CD4-positive, CD25-positive, alpha-beta regulatory T cell (primary cell): ENCODE measurements at regions not wholly inside any gene's neighbourhood (a gene's known extent, or its start where the extent isn't known, plus 50 kb on each side); places are given as distances from the start of the nearest gene placed in this dataset.

Experiments used
- ATAC-seq, 2 donors: fragments of 150-1000 bp; cut with Tn5 transposase; one replicate each; pipeline ENCODE4 v1.10.0; 2021; ENCODE audit warnings: low read depth in 2 of 2, moderate number of reproducible peaks in 2 of 2, moderate library complexity in 1 of 2
- DNase-seq, 3 donors: peaks; one replicate each; pipeline versions ENCODE4 v3.0.0 to v3.0.0-alpha.2; 2012 to 2022; ENCODE audit warnings: mixed read lengths in 1 of 3
- H3K27ac ChIP-seq: one replicate; pipeline ENCODE4 v1.7.0; 2013; ENCODE audit warnings: mild to moderate bottlenecking, low read length; ENCODE audit not compliant: insufficient read depth, poor library complexity, severe bottlenecking
- H3K27me3 ChIP-seq: one replicate; pipeline ENCODE4 v1.7.0; 2013; ENCODE audit warnings: low read length; ENCODE audit not compliant: control insufficient read depth, insufficient read depth
- H3K36me3 ChIP-seq: one replicate; pipeline ENCODE4 v1.7.0; 2013; ENCODE audit warnings: mild to moderate bottlenecking, low read length, moderate library complexity; ENCODE audit not compliant: control insufficient read depth, insufficient read depth
- H3K4me1 ChIP-seq: 2 replicates; pipeline ENCODE4 v1.7.0; 2013; ENCODE audit warnings: mild to moderate bottlenecking, low read length; ENCODE audit not compliant: insufficient read depth, control insufficient read depth, poor library complexity, severe bottlenecking
- H3K4me3 ChIP-seq: one replicate; pipeline ENCODE4 v1.7.0; 2013; ENCODE audit warnings: low read depth, mild to moderate bottlenecking, low read length, moderate library complexity
- H3K9me3 ChIP-seq, 2 experiments: 1 replicate in 1 of 2; 2 replicates in 1 of 2; pipeline ENCODE4 v1.7.0; 2013; ENCODE audit warnings: low read length in 2 of 2, mild to moderate bottlenecking in 1 of 2, moderate library complexity in 1 of 2; ENCODE audit not compliant: control insufficient read depth in 2 of 2
- H3K27ac Mint-ChIP-seq, 3 donors: one replicate each; pipeline ENCODE4 v1.8.0; 2020 to 2022; ENCODE audit warnings: mild to moderate bottlenecking in 3 of 3, mixed read lengths in 3 of 3, moderate library complexity in 2 of 3
- H3K27me3 Mint-ChIP-seq: one replicate; pipeline ENCODE4 v1.8.0; 2022; ENCODE audit warnings: mild to moderate bottlenecking, mixed read lengths
- H3K36me3 Mint-ChIP-seq: one replicate; pipeline ENCODE4 v1.8.0; 2020; ENCODE audit warnings: mixed read lengths
- H3K4me1 Mint-ChIP-seq, 4 donors: one replicate each; pipeline ENCODE4 v1.8.0; 2020 to 2022; ENCODE audit warnings: mixed read lengths in 4 of 4, mild to moderate bottlenecking in 1 of 4
- H3K4me3 Mint-ChIP-seq, 4 donors: one replicate each; pipeline ENCODE4 v1.8.0; 2020 to 2022; ENCODE audit warnings: mild to moderate bottlenecking in 4 of 4, mixed read lengths in 4 of 4, moderate library complexity in 3 of 4
- H3K9me3 Mint-ChIP-seq, 7 donors: one replicate each; pipeline ENCODE4 v1.8.0; 2020 to 2022; ENCODE audit warnings: mixed read lengths in 7 of 7, mild to moderate bottlenecking in 3 of 7, moderate library complexity in 2 of 7

DNA sequence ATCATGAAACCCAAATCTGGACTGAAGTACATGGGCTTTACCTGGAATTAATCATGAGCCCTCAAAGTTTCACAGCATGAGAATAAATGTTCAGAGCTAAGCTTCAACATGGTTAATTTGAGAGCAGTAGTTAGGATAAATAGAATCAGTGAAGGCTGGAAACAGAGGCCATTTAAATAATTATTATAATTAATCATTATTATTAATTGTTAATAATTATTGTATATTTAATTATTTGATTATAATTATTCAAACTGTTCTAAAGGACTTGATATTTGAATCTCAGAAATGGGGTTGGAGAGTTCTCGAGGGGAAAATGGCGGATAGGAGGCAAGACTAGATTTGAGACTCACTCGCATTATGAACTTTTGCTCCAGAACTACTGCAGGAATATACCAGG is 119.6 kb upstream of the ITGA1 start:
- no peak for ATAC-seq
- Mint-ChIP-seq H3K9me3 (no peaks in the 10 kb centered on the region), H3K36me3 (no peaks in the 10 kb centered on the region), H3K27ac (no peak overlapping the region), H3K4me3 (no peak overlapping the region), H3K27me3 (peaks cover 10% of the 10 kb centered on the region), H3K4me1 (peaks cover 0 to 2% (median 0%) of the 10 kb centered on the region in 4 donors)
- H3K36me3 ChIP-seq = no peaks in the 10 kb centered on the region
- no peak for DNase-seq
- no peaks in the 10 kb centered on the region for H3K9me3 ChIP-seq
- peaks cover 1% of the 10 kb centered on the region for H3K27me3 ChIP-seq
- H3K27ac ChIP-seq = no peak overlapping the region
- no peak overlapping the region for H3K4me3 ChIP-seq
- no peaks in the 10 kb centered on the region for H3K4me1 ChIP-seq

DNA sequence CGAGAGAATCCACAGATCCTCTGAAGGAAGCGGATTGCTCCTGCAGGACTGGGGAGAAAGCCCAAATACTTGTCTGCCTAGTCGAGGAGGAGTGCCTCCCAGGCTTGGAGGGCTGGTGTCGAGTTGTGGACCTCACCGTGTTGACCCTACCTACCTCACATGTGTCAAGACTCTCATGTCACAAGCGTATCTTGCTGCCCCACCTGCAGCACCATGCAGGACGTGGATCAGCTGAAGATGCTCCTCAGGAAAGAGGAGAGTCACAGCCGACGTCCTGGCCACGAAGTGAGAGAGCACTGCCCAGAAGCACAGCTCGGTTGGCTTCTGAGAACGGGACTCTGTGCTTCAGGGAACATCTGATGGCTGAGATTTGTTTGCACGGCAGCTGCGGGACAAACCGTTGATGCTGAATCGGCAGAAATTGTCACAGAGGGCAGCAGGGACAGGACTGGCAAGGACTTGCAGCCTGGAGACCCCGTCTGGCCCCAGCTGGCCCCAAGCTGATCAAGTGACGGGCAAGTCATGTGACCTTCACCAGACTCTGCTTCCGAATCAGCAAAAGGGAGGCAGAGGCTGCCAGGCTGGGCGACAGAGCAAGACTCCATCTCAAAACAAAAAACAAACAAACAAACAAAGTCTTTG is 119.1 kb upstream of the ITGA1 start:
- no peak for DNase-seq
- H3K4me1 ChIP-seq = no peaks in the 10 kb centered on the region
- H3K9me3 ChIP-seq = no peaks in the 10 kb centered on the region
- no peak overlapping the region for H3K4me3 ChIP-seq
- no peak overlapping the region for H3K27ac ChIP-seq
- Mint-ChIP-seq H3K4me3 (no peak overlapping the region), H3K36me3 (no peaks in the 10 kb centered on the region), H3K9me3 (no peaks in the 10 kb centered on the region), H3K27ac (no peak overlapping the region), H3K27me3 (peaks cover 10% of the 10 kb centered on the region), H3K4me1 (peaks cover 0 to 2% (median 0%) of the 10 kb centered on the region in 4 donors)
- H3K27me3 ChIP-seq = peaks cover 1% of the 10 kb centered on the region
- H3K36me3 ChIP-seq = no peaks in the 10 kb centered on the region
- no peak for ATAC-seq

DNA sequence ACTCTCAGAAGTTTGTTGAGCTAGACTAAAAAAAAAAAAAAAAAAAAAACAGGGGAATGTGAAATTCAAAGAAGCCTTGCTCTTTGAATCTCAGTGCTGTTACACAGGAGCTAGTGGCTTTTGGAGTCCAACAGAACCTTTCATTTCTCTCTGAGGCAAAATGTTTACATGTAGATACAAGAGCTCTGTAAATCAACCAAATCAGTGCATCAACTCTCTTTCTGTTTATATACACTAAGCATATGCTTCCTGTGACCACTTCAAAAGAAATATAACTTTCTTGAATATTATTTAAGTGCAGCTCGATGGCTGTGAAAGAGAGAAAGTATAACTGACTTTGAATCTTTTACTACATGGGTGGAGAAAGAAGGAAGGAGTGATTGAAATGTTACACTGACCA is 115.3 kb upstream of the ITGA1 start:
- Histone ChIP-seq H3K27ac (no peak overlapping the region), H3K4me3 (no peak overlapping the region), H3K27me3 (peaks cover 1% of the 10 kb centered on the region), H3K9me3 (no peaks in the 10 kb centered on the region), H3K4me1 (no peaks in the 10 kb centered on the region), H3K36me3 (no peaks in the 10 kb centered on the region)
- Mint-ChIP-seq H3K9me3 (peaks cover 0 to 3% (median 0%) of the 10 kb centered on the region in 7 donors), H3K4me1 (no peaks in the 10 kb centered on the region), H3K36me3 (no peaks in the 10 kb centered on the region), H3K4me3 (no peak overlapping the region), H3K27ac (no peak overlapping the region), H3K27me3 (peaks cover under 1% of the 10 kb centered on the region)
- DNase-seq (no peak), ATAC-seq (no peak)

DNA sequence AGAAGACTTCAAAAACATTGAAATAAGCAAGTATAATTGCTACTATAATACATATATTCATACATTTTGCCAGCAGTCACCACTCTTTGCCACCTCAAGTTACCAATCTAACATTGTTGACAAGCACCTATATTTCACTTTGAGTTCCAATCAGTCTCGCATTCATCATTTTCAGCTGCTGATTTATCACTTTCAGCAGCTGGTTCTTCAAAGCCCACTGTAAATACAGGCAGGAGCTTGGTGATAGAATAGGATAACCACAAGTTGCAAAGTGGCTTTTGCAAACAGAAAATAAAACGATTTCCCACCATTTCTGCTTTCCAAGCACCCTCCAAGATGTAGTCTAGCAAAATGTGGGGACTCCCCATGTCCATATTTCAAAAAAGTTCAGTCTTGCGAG is 114.2 kb upstream of the ITGA1 start:
- Mint-ChIP-seq H3K27ac (no peak overlapping the region), H3K4me1 (no peaks in the 10 kb centered on the region), H3K9me3 (peaks cover 0 to 3% (median 0%) of the 10 kb centered on the region in 7 donors), H3K4me3 (no peak overlapping the region), H3K36me3 (no peaks in the 10 kb centered on the region), H3K27me3 (no peaks in the 10 kb centered on the region)
- Histone ChIP-seq H3K9me3 (no peaks in the 10 kb centered on the region), H3K27me3 (peaks cover 1% of the 10 kb centered on the region), H3K27ac (no peak overlapping the region), H3K36me3 (no peaks in the 10 kb centered on the region), H3K4me3 (no peak overlapping the region), H3K4me1 (no peaks in the 10 kb centered on the region)
- DNase-seq (no peak), ATAC-seq (no peak)

DNA sequence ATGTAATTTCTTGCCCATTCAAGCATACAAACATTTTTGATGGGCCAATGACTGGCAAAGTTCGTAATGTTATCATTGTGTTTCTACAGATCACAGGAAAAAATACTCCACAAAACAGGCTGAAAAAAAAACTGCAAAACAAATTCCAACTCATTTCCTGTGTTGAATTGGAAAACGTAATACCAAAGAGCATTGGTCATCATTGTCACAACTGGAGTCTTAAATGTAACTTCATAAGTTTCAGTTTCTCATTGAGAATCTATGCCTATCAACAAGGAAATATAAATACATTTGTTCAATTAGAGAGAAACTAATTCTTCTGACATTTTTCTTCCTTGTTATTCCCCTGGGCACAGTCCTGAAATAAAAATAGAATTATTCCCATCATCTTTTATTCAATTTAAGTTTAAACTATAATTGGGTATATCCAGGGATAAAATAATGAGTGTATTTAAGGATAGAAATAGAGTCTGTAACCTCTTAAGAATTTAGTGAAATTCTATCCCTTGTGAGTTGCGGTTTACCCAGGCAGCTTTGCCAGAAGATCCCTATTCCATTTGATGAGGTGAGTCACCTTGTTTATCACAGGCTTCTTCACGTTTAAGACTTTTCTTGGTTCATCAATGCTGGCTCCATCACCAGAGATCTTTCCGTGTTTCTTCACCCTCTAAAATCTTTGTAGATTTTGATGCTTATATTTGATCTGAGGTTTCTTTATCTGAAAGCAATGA is 112.7 kb upstream of the ITGA1 start:
- H3K27me3 Mint-ChIP-seq = no peaks in the 10 kb centered on the region
- H3K27me3 ChIP-seq = no peaks in the 10 kb centered on the region
- H3K36me3 ChIP-seq = no peaks in the 10 kb centered on the region
- H3K4me1 Mint-ChIP-seq = no peaks in the 10 kb centered on the region
- no peak overlapping the region for H3K4me3 ChIP-seq
- no peak for DNase-seq
- no peak for ATAC-seq
- no peak overlapping the region for H3K27ac Mint-ChIP-seq
- no peaks in the 10 kb centered on the region for H3K36me3 Mint-ChIP-seq
- H3K9me3 ChIP-seq = no peaks in the 10 kb centered on the region
- H3K27ac ChIP-seq = no peak overlapping the region
- H3K9me3 Mint-ChIP-seq = peaks cover 0 to 3% (median 0%) of the 10 kb centered on the region in 7 donors
- H3K4me3 Mint-ChIP-seq = no peak overlapping the region
- H3K4me1 ChIP-seq = no peaks in the 10 kb centered on the region

DNA sequence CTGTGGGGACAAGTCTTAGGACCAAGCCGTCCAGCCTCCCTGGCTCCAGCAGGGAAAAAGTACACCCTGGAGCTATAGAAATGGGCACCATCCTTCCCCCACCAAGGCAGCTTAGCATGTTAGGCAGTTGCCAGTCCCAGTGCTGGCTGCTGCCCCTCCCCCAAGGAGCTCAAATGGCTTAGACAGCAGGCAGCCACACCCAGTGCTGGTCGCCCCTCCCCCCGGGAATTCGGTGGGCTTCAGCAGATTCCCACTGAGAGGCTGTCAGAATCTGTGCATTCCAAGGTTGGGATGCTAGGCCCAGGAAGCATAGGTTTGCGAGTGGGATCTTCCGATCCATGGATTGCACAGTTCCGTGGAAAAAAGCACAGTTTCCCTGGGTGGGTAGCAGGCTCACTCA is 105.2 kb upstream of the ITGA1 start:
- H3K27me3 Mint-ChIP-seq = no peaks in the 10 kb centered on the region
- H3K4me3 Mint-ChIP-seq = no peak overlapping the region
- peaks cover 0 to 5% (median 0%) of the 10 kb centered on the region in 7 donors for H3K9me3 Mint-ChIP-seq

DNA sequence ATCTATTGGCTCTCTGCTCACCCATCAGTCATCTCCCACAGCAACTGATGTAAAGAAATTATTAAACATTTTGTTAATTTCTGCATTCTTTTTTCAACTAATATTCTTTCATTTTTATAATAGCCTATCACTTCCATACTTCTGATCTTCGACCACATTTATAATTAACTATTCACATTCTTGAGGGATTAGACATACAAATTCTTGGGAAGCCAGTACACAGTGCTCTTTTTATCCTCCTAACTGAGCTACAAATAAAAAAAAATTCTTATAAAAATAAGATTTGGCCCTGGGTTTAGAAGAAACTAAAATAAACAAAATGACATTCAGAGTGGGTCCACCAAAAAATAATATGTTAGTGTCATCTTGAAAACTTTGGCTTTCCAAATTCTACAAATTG is 103.7 kb upstream of the ITGA1 start:
- Histone ChIP-seq H3K36me3 (no peaks in the 10 kb centered on the region), H3K9me3 (no peaks in the 10 kb centered on the region), H3K27me3 (no peaks in the 10 kb centered on the region), H3K4me1 (no peaks in the 10 kb centered on the region), H3K27ac (no peak overlapping the region), H3K4me3 (no peak overlapping the region)
- no peak for DNase-seq
- no peaks in the 10 kb centered on the region for H3K27me3 Mint-ChIP-seq
- no peaks in the 10 kb centered on the region for H3K36me3 Mint-ChIP-seq
- H3K4me1 Mint-ChIP-seq = no peaks in the 10 kb centered on the region
- no peak overlapping the region for H3K4me3 Mint-ChIP-seq
- ATAC-seq = no peak
- H3K9me3 Mint-ChIP-seq = peaks cover 0 to 5% (median 0%) of the 10 kb centered on the region in 7 donors
- no peak overlapping the region for H3K27ac Mint-ChIP-seq

More for the DNA sequence above, 105.2 kb upstream of the ITGA1 start:
- ATAC-seq = no peak
- Histone ChIP-seq H3K36me3 (no peaks in the 10 kb centered on the region), H3K27ac (no peak overlapping the region), H3K4me3 (no peak overlapping the region), H3K4me1 (no peaks in the 10 kb centered on the region), H3K9me3 (no peaks in the 10 kb centered on the region), H3K27me3 (no peaks in the 10 kb centered on the region)
- Mint-ChIP-seq H3K36me3 (no peaks in the 10 kb centered on the region), H3K4me1 (no peaks in the 10 kb centered on the region), H3K27ac (no peak overlapping the region)
- no peak for DNase-seq

DNA sequence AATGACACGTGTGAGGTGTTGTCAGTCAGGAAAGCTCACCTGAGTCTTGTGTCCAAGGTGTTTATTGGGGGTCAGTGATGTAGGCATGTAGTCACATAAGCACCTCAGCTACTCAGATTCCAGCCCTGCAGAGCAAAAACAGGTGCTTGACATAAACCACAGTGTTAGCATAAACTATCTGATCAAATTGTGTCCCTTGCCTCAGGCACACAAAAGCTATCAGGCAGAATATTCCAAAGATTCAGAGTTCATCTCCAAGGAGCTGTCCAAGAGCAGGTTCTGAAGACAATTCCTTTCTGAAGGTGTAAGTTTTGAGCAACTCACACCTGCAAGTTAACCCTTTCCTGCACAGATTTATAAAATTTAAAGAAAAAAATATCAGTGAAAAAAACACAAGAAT is 102.2 kb upstream of the ITGA1 start:
- Histone ChIP-seq H3K9me3 (no peaks in the 10 kb centered on the region), H3K27me3 (no peaks in the 10 kb centered on the region), H3K27ac (no peak overlapping the region), H3K36me3 (no peaks in the 10 kb centered on the region), H3K4me1 (no peaks in the 10 kb centered on the region), H3K4me3 (no peak overlapping the region)
- Mint-ChIP-seq H3K4me1 (no peaks in the 10 kb centered on the region), H3K9me3 (peaks cover 0 to 2% (median 0%) of the 10 kb centered on the region in 7 donors), H3K27ac (no peak overlapping the region), H3K36me3 (no peaks in the 10 kb centered on the region), H3K27me3 (no peaks in the 10 kb centered on the region), H3K4me3 (no peak overlapping the region)
- ATAC-seq (no peak), DNase-seq (no peak)
